ENCODE measurements at regions not wholly inside any gene's neighbourhood (a gene's known extent, or its start where the extent isn't known, plus 50 kb on each side); places are given as distances from the start of the nearest gene placed in this dataset.

DNA sequence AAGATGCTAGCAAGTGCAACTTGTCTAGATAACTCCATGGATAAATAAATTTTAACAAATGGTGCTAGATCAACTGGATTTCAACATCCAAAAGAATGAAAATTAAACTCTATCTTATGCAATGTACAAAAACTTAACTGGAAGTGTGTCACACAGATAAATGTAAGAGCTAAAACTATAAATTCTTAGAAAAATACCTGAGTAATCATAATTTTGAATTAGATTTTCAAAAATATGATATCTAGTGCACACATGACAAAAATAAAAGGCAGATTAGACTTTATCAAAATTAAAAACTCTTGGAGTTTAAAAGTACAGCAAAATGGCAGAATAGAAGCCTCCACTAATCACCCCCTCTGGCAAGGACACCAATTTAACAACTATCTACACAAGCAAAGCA is 1791.2 kb upstream of the CDH6 start:
- Histone ChIP-seq H4K20me1 (ENCODE audit: low read depth) (no peaks in the 10 kb centered on the region), H3K4me2 (no peak overlapping the region), H3K4me1 (no peaks in the 10 kb centered on the region), H3K27ac (no peak overlapping the region), H3F3A (ENCODE audit: low read depth) (no peaks in the 10 kb centered on the region), H3K4me3 (no peak overlapping the region), H3K9ac (no peak overlapping the region), H3K9me3 (ENCODE audit: low read depth) (no peaks in the 10 kb centered on the region), H3K27me3 (no peaks in the 10 kb centered on the region), H2AFZ (replicated peaks) (no peak overlapping the region), H3K36me3 (no peaks in the 10 kb centered on the region), H3K79me2 (ENCODE audit: low read depth) (no peaks in the 10 kb centered on the region)
- Mint-ChIP-seq H3K27ac (no peak overlapping the region), H3K4me1 (no peaks in the 10 kb centered on the region), H3K36me3 (no peaks in the 10 kb centered on the region), H3K9me3 (peaks cover 19% of the 10 kb centered on the region), H3K4me3 (no peak overlapping the region), H3K27me3 (ENCODE audit: insufficient read depth, low read depth) (no peaks in the 10 kb centered on the region)
- DNase-seq (ENCODE audit: low spot score): no peak
- TF ChIP-seq EZH2 (IDR thresholded peaks at IDR 0.05) (no peak), EZH2phosphoT487 (IDR thresholded peaks at IDR 0.05) (no peak)
- TF ChIP-seq, protein P1, sequence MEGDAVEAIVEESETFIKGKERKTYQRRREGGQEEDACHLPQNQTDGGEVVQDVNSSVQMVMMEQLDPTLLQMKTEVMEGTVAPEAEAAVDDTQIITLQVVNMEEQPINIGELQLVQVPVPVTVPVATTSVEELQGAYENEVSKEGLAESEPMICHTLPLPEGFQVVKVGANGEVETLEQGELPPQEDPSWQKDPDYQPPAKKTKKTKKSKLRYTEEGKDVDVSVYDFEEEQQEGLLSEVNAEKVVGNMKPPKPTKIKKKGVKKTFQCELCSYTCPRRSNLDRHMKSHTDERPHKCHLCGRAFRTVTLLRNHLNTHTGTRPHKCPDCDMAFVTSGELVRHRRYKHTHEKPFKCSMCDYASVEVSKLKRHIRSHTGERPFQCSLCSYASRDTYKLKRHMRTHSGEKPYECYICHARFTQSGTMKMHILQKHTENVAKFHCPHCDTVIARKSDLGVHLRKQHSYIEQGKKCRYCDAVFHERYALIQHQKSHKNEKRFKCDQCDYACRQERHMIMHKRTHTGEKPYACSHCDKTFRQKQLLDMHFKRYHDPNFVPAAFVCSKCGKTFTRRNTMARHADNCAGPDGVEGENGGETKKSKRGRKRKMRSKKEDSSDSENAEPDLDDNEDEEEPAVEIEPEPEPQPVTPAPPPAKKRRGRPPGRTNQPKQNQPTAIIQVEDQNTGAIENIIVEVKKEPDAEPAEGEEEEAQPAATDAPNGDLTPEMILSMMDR (IDR thresholded peaks at IDR 0.05): no peak

DNA sequence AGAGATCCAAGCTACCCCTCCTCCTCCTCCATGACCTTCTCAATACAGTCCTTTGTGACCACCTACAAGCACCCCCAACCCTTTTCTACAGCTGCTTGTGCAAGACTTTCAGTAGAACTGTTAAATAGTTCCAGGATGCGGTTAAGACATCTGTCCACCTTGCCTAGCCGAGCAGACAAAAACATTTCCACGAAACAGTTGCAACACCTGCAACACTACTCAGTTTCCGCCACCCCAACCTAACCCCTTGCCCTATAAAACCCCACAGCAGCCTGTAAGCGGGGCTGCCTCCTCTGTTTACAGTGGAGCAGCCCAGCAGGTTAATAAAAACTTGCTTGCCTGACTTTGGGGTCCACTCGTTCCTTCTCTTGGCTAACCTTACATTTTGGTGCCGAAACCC is 1803.5 kb upstream of the CDH6 start:
- Histone ChIP-seq H3K4me1 (no peaks in the 10 kb centered on the region), H3F3A (ENCODE audit: low read depth) (no peaks in the 10 kb centered on the region), H4K20me1 (ENCODE audit: low read depth) (no peaks in the 10 kb centered on the region), H3K9ac (no peak overlapping the region), H3K4me2 (no peak overlapping the region), H3K79me2 (ENCODE audit: low read depth) (no peaks in the 10 kb centered on the region), H3K36me3 (no peaks in the 10 kb centered on the region), H3K9me3 (ENCODE audit: low read depth) (no peaks in the 10 kb centered on the region), H3K27me3 (no peaks in the 10 kb centered on the region), H3K4me3 (no peak overlapping the region), H3K27ac (no peak overlapping the region), H2AFZ (replicated peaks) (no peak overlapping the region)
- H3K4me3 Mint-ChIP-seq: no peak overlapping the region
- no peaks in the 10 kb centered on the region for H3K27me3 Mint-ChIP-seq (ENCODE audit: insufficient read depth, low read depth)
- no peak overlapping the region for H3K27ac Mint-ChIP-seq
- H3K4me1 Mint-ChIP-seq: no peaks in the 10 kb centered on the region
- no peak for TF ChIP-seq EZH2 (IDR thresholded peaks at IDR 0.05)
- TF ChIP-seq, protein P1 (IDR thresholded peaks at IDR 0.05): no peak
- no peak for DNase-seq (ENCODE audit: low spot score)
- H3K9me3 Mint-ChIP-seq: peaks cover 4% of the 10 kb centered on the region
- H3K36me3 Mint-ChIP-seq: no peaks in the 10 kb centered on the region

DNA sequence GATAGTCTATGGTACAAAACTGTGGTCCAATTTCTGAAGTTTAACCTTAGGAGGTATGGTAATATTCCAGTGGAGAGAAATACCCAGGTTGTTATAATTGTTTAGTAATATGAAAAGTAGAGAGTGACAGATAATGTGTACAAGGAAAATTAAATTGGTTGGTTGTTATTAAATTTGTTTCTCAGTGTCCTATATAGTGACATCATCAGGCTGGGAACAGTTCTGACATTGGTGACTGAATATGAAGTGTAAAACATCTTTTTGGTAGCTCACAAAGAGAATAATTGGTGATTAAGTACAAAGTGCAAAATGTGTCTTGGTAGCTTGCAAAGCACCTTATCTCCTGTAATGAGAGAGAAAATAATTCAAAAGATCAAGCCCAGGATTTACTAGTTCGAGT is 1806.1 kb upstream of the CDH6 start:
- no peaks in the 10 kb centered on the region for H3K27me3 Mint-ChIP-seq (ENCODE audit: insufficient read depth, low read depth)

More for the DNA sequence above, 1806.1 kb upstream of the CDH6 start:
- H3K79me2 ChIP-seq (ENCODE audit: low read depth): no peaks in the 10 kb centered on the region
- DNase-seq (ENCODE audit: low spot score): no peak
- no peaks in the 10 kb centered on the region for H3K9me3 ChIP-seq (ENCODE audit: low read depth)
- H4K20me1 ChIP-seq (ENCODE audit: low read depth): no peaks in the 10 kb centered on the region
- TF ChIP-seq EZH2 (IDR thresholded peaks at IDR 0.05) (no peak), EZH2phosphoT487 (IDR thresholded peaks at IDR 0.05) (no peak)
- TF ChIP-seq, protein P1 (IDR thresholded peaks at IDR 0.05): no peak
- no peaks in the 10 kb centered on the region for H3F3A ChIP-seq (ENCODE audit: low read depth)
- Mint-ChIP-seq H3K36me3 (no peaks in the 10 kb centered on the region), H3K9me3 (peaks cover 4% of the 10 kb centered on the region), H3K27ac (no peak overlapping the region), H3K4me1 (no peaks in the 10 kb centered on the region), H3K4me3 (no peak overlapping the region)
- no peak overlapping the region for H3K4me2 ChIP-seq
- no peaks in the 10 kb centered on the region for H3K4me1 ChIP-seq
- H3K9ac ChIP-seq: no peak overlapping the region
- no peak overlapping the region for H3K27ac ChIP-seq
- H3K27me3 ChIP-seq: no peaks in the 10 kb centered on the region
- no peaks in the 10 kb centered on the region for H3K36me3 ChIP-seq
- no peak overlapping the region for H2AFZ ChIP-seq (replicated peaks)
- H3K4me3 ChIP-seq: no peak overlapping the region
